Panc1 (cell line): ENCODE measurements at regions not wholly inside any gene's neighbourhood (a gene's known extent, or its start where the extent isn't known, plus 50 kb on each side); places are given as distances from the start of the nearest gene placed in this dataset.

Source experiments
- ATAC-seq: fragments of 200-7000 bp; cut with Tn5 transposase; 2 replicates; pipeline ENCODE4 v1.9.1; 2020; ENCODE audit warnings: mild to moderate bottlenecking, moderate library complexity
- BruUV-seq: library from RNA; stranded (reverse); fragments of 400-500 nt; replicated peaks from 2 replicates; lab custom pipeline; 2021; lab: Mats Ljungman, UMichigan
- CTCF ChIA-PET: fragments of 300-600 bp; sonication (Branson Sonifier 250); formaldehyde crosslinking; loops from one replicate; lab custom pipeline; 2022; ENCODE audit warnings: antibody characterized with exemption; lab: Charles Lee
- POLR2A ChIA-PET: fragments of 300-600 bp; sonication (Branson Sonifier 250); formaldehyde crosslinking; loops from one replicate; lab custom pipeline; 2022; ENCODE audit warnings: antibody characterized with exemption; lab: Charles Lee
- DNase-seq: peaks from one replicate; pipeline ENCODE4 v3.0.0-alpha.2; 2010; ENCODE audit warnings: low read depth, low spot score
- H3K27ac ChIP-seq: 2 replicates; pipeline ENCODE4 v1.5.1; 2011; ENCODE audit warnings: mild to moderate bottlenecking, low read length, inconsistent platforms
- H3K27me3 ChIP-seq: fragments of 200-500 bp; sonication (Bioruptor generic); 2 replicates; pipeline ENCODE4 v1.6.0; 2014; ENCODE audit warnings: low read length, inconsistent platforms; ENCODE audit not compliant: control insufficient read depth, insufficient read depth
- H3K36me3 ChIP-seq: fragments of 200-500 bp; sonication (Bioruptor generic); 2 replicates; pipeline ENCODE4 v1.5.1; 2014; ENCODE audit warnings: inconsistent platforms, mild to moderate bottlenecking, low read length, moderate library complexity; ENCODE audit not compliant: control insufficient read depth, insufficient read depth
- H3K4me1 ChIP-seq: 2 replicates; pipeline ENCODE4 v1.5.1; 2011; ENCODE audit warnings: inconsistent platforms, mild to moderate bottlenecking, low read length, moderate library complexity; ENCODE audit not compliant: control insufficient read depth, insufficient read depth
- H3K4me3 ChIP-seq, 2 experiments: 2 replicates each; pipeline ENCODE4 v1.5.1; 2011 to 2012; ENCODE audit warnings: low read depth in 2 of 2, low read length in 2 of 2, mild to moderate bottlenecking in 2 of 2, inconsistent platforms in 1 of 2, moderate library complexity in 1 of 2
- H3K9me3 ChIP-seq: fragments of 200-500 bp; sonication (Bioruptor generic); 2 replicates; pipeline ENCODE4 v1.5.1; 2014; ENCODE audit warnings: low read depth, mild to moderate bottlenecking, inconsistent platforms, low read length, moderate library complexity; ENCODE audit not compliant: control insufficient read depth, insufficient read depth
- CTCF ChIP-seq: fragments of 450-650 bp; IDR thresholded peaks from 2 replicates; pipeline ENCODE4 v1.5.1; 2017; ENCODE audit warnings: mild to moderate bottlenecking
- POLR2AphosphoS5 ChIP-seq: IDR thresholded peaks from 2 replicates; pipeline ENCODE4 v1.6.1; 2012; ENCODE audit warnings: mild to moderate bottlenecking, low read depth, low read length, moderate library complexity
- SIN3A ChIP-seq: IDR thresholded peaks from 2 replicates; pipeline ENCODE4 v1.6.1; 2012; ENCODE audit warnings: low read depth, mild to moderate bottlenecking, low read length, moderate library complexity, borderline replicate concordance; ENCODE audit not compliant: insufficient read depth
- TCF7L2 ChIP-seq: IDR thresholded peaks from 2 replicates; pipeline ENCODE4 v1.6.1; 2011; ENCODE audit warnings: mild to moderate bottlenecking, low read depth, low read length, inconsistent platforms
- in situ Hi-C: cut with HindIII; loops from 2 replicates; pipeline ENCODE4 v1.10.0; 2016; ENCODE audit warnings: low sequenced_read_pairs, low pct_unique_long_range_greater_than_20kb
- intact Hi-C: fragments of 100-400 bp; cut with micrococcal nuclease; formaldehyde crosslinking; loops from one replicate; pipeline ENCODE4 v1.10.0; 2022; ENCODE audit not compliant: unreplicated experiment
- TF ChIP-seq, protein P1 (sequence below), 2 experiments: IDR thresholded peaks; 2 replicates each; pipeline ENCODE4 v1.6.1; 2011 to 2012; ENCODE audit warnings: low read depth in 2 of 2, control low read depth in 1 of 2, low read length in 1 of 2, mild to moderate bottlenecking in 1 of 2, moderate library complexity in 1 of 2; ENCODE audit not compliant: insufficient read depth in 1 of 2

DNA sequence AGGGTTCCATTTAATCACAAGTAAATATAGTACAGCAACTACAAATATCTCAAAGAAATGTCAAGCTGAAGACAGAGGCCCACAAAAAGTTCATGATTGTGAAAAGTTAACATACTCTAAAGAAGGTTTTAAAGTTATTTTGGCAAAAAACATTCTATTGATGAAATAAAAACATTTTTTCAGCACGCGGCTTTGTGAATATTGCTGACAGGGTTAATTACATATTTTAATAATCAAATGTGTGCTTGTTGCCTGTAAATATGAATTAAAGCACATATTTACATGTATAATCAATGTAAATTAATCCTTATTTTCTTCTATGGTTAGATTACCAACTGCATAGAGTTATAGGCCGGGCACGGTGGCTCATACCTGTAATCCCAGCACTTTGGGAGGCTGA, 328.1 kb downstream of the MZT1 start:
- ChIA-PET POLR2A (no interaction called here), CTCF (no interaction called here)
- in situ Hi-C loops, result no loop called here
- Histone ChIP-seq H3K4me3 (no peak overlapping the region), H3K36me3 (no peaks in the 10 kb centered on the region), H3K27ac (no peak overlapping the region), H3K27me3 (no peaks in the 10 kb centered on the region), H3K4me1 (no peaks in the 10 kb centered on the region), H3K9me3 (no peaks in the 10 kb centered on the region)
- no peak for DNase-seq
- ATAC-seq, result no peak
- intact Hi-C loops, result no loop called here
- no TSS peak for BruUV-seq
- TF ChIP-seq POLR2AphosphoS5, result no peak

GRCh38 chr13:72397265-72397664, 330.2 kb downstream of the MZT1 start:
- Histone ChIP-seq H3K4me3 (no peak overlapping the region), H3K27ac (no peak overlapping the region), H3K36me3 (no peaks in the 10 kb centered on the region), H3K27me3 (no peaks in the 10 kb centered on the region), H3K9me3 (no peaks in the 10 kb centered on the region), H3K4me1 (no peaks in the 10 kb centered on the region)
- intact Hi-C loops, result no loop called here
- POLR2A ChIA-PET, result interaction anchor here (0.7 kb wide), 1 partner anchor 11 kb away, joined by 3 read pairs; no protein-coding TSS in a partner anchor
- TF ChIP-seq, protein P1, sequence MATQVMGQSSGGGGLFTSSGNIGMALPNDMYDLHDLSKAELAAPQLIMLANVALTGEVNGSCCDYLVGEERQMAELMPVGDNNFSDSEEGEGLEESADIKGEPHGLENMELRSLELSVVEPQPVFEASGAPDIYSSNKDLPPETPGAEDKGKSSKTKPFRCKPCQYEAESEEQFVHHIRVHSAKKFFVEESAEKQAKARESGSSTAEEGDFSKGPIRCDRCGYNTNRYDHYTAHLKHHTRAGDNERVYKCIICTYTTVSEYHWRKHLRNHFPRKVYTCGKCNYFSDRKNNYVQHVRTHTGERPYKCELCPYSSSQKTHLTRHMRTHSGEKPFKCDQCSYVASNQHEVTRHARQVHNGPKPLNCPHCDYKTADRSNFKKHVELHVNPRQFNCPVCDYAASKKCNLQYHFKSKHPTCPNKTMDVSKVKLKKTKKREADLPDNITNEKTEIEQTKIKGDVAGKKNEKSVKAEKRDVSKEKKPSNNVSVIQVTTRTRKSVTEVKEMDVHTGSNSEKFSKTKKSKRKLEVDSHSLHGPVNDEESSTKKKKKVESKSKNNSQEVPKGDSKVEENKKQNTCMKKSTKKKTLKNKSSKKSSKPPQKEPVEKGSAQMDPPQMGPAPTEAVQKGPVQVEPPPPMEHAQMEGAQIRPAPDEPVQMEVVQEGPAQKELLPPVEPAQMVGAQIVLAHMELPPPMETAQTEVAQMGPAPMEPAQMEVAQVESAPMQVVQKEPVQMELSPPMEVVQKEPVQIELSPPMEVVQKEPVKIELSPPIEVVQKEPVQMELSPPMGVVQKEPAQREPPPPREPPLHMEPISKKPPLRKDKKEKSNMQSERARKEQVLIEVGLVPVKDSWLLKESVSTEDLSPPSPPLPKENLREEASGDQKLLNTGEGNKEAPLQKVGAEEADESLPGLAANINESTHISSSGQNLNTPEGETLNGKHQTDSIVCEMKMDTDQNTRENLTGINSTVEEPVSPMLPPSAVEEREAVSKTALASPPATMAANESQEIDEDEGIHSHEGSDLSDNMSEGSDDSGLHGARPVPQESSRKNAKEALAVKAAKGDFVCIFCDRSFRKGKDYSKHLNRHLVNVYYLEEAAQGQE (IDR thresholded peaks at IDR 0.05; ENCODE audit: insufficient read depth in 1 of 2, low read depth in 2 of 2, low read length in 1 of 2), result no peak
- TF ChIP-seq TCF7L2 (no peak), CTCF (no peak), SIN3A (no peak), POLR2AphosphoS5 (no peak)
- in situ Hi-C loops, result no loop called here
- DNase-seq, result no peak
- no peak for ATAC-seq
- no TSS peak for BruUV-seq
- CTCF ChIA-PET, result no interaction called here

DNA sequence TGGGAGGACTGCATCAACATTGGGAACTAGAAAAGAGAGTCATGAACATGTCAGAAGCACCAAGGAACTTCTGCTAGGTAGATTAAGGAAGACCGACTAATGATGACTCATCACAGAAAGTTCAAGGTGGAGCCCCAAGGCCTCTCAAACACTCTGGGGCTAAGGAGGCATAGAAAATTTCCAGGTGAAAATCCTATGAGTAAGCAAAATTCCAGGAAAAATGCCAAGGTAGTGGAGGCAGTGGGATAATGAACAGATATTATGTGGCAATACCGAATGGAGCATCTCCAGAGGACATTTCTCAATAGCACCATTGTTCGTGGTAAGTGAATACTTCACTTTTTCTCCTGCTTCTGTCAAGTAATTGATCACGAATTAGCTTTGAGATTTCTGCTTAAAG, 336.5 kb downstream of the MZT1 start:
- in situ Hi-C loops, result no loop called here
- H3K9me3 ChIP-seq, result no peaks in the 10 kb centered on the region
- BruUV-seq, result no TSS peak
- DNase-seq, result no peak
- TF ChIP-seq, protein P1 (IDR thresholded peaks at IDR 0.05; ENCODE audit: insufficient read depth in 1 of 2, low read depth in 2 of 2, low read length in 1 of 2), result no peak
- TF ChIP-seq SIN3A (no peak), TCF7L2 (no peak), POLR2AphosphoS5 (no peak), CTCF (no peak)
- ChIA-PET POLR2A (no interaction called here), CTCF (no interaction called here)
- H3K36me3 ChIP-seq, result no peaks in the 10 kb centered on the region
- no peak overlapping the region for H3K4me3 ChIP-seq
- H3K27ac ChIP-seq, result no peak overlapping the region
- ATAC-seq, result no peak
- H3K27me3 ChIP-seq, result no peaks in the 10 kb centered on the region
- H3K4me1 ChIP-seq, result no peaks in the 10 kb centered on the region
- intact Hi-C loops, result no loop called here
